ENCODE measurements at regions not wholly inside any gene's neighbourhood (a gene's known extent, or its start where the extent isn't known, plus 50 kb on each side); places are given as distances from the start of the nearest gene placed in this dataset.

DNA sequence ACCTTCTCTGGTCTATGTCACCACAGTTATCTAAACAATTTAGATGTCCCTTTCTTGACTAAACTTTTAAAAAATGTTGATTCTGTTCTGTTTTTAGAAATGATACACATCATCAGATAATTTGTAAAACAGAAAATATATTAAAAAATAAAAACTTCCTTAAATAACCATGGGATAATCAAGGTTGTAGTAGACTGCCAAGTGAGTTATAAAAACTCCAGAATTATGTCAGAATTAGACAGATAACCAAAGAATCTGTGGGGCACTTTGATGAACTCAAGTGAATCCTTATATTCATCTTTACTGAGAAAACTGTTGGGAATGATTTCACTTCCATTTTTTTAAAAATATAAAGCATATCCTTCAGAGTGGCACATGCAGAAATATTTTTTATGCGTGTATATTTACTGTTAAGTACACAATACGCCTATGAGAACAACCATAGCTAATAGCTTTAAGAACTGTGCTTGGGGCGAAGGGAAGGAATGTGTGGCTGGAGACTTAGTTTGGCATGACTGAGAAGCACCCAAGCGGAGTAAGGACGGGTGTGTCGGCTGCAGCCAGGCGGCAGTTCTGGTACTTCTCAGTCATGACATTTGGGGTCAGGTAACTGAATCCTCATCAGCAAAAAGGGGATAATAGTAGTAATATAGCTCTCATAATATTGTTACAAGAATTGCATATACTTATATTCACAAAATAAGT lies 604.7 kb upstream of the CITED2 start:
- intact Hi-C loops (cut with DNase I, micrococcal nuclease) = no loop called here
- H3K4me1 Mint-ChIP-seq = peaks cover 6% of the 10 kb centered on the region
- H3K27me3 Mint-ChIP-seq = peaks cover 6% of the 10 kb centered on the region
- H3K4me3 Mint-ChIP-seq = no peak overlapping the region
- no peak for ATAC-seq
- no peak for DNase-seq
- ChIA-PET CTCF (no interaction called here), POLR2A (no interaction called here)
- no peaks in the 10 kb centered on the region for H3K9me3 Mint-ChIP-seq (ENCODE audit: low read depth)
- H3K36me3 Mint-ChIP-seq (ENCODE audit: low read depth) = no peaks in the 10 kb centered on the region
- no peak overlapping the region for H3K27ac Mint-ChIP-seq

GRCh38 chr6:139977887-139978332 lies 603.5 kb upstream of the CITED2 start:
- H3K27ac Mint-ChIP-seq = no peak overlapping the region
- ChIA-PET POLR2A (no interaction called here), CTCF (interaction anchor here (0.6 kb wide), 1 partner anchor 96 kb away, joined by 4 read pairs; no protein-coding TSS in a partner anchor)
- H3K4me1 Mint-ChIP-seq = peaks cover 6% of the 10 kb centered on the region
- intact Hi-C loops (cut with DNase I, micrococcal nuclease) = no loop called here
- no peak for ATAC-seq
- no peaks in the 10 kb centered on the region for H3K9me3 Mint-ChIP-seq (ENCODE audit: low read depth)
- no peak overlapping the region for H3K4me3 Mint-ChIP-seq
- no peak for DNase-seq
- peaks cover 4% of the 10 kb centered on the region for H3K27me3 Mint-ChIP-seq
- H3K36me3 Mint-ChIP-seq (ENCODE audit: low read depth) = no peaks in the 10 kb centered on the region

DNA sequence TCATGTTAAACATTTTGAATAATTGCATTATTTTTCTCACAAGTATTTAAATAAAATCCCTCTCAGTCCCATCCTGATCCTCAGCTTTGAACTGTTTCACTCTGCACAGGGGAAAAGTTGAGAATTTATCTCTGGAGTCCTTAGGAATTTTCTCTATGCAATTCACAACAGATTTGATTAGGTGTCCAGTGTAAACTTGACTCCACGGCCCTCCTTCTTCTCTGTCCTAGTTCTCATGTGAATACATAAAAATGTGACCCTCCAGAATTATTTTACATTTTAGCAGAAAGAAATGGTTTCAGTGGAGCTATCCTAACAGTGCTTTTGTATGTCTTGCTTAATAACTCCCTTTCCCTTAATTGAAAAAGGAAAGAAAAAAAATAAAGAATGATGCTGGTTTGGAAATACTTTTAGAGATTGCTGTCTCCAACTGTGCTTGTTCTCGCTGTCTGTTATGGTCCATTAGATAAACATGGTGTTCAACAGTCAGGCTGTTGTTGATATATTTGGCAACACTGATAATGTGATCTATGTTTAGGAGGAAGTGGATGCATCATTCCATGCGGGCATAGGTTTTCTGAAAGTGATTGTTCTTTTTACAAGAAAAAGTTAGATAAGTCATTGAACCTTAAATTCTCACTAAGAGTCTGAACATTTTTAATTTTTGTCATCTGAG lies 599.4 kb upstream of the CITED2 start:
- ChIA-PET CTCF (no interaction called here), POLR2A (interaction anchor here (0.7 kb wide), 1 partner anchor 519 kb away, joined by 3 read pairs; no protein-coding TSS in a partner anchor)
- intact Hi-C loops (cut with DNase I, micrococcal nuclease) = no loop called here
- Mint-ChIP-seq H3K4me3 (no peak overlapping the region), H3K27ac (no peak overlapping the region), H3K9me3 (ENCODE audit: low read depth) (no peaks in the 10 kb centered on the region), H3K36me3 (ENCODE audit: low read depth) (no peaks in the 10 kb centered on the region), H3K27me3 (peaks cover 6% of the 10 kb centered on the region), H3K4me1 (no peaks in the 10 kb centered on the region)
- ATAC-seq (no peak), DNase-seq (no peak)

DNA sequence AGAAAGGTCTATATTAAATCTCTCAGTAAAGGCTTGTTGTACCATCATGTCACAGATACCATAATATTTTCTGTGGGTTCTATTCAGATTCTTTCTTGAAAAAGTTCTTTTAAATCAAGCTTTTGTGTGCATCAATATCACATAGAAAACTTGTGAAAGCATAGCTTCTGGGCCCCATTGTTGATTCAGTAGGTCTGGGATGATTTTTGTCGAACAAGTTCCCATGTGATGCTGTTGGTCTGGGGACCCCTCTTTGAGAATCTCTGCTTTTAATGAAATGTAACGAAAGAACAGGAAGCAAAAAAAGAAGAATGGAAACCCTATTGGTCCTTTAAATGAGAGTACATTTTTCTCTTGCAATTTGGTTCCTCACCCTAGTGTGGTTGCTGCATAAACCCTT lies 597.7 kb upstream of the CITED2 start:
- Mint-ChIP-seq H3K4me1 (no peaks in the 10 kb centered on the region), H3K4me3 (no peak overlapping the region), H3K27ac (no peak overlapping the region), H3K27me3 (peaks cover 4% of the 10 kb centered on the region), H3K9me3 (ENCODE audit: low read depth) (no peaks in the 10 kb centered on the region), H3K36me3 (ENCODE audit: low read depth) (no peaks in the 10 kb centered on the region)
- POLR2A ChIA-PET = interaction anchor here (0.7 kb wide), 1 partner anchor 9 kb away, joined by 6 read pairs; no protein-coding TSS in a partner anchor
- ATAC-seq (no peak), DNase-seq (no peak)
- CTCF ChIA-PET = no interaction called here
- intact Hi-C loops (cut with DNase I, micrococcal nuclease) = no loop called here

- no peaks in the 10 kb centered on the region for H3K9me3 Mint-ChIP-seq (ENCODE audit: low read depth)
- ATAC-seq (no peak), DNase-seq (no peak)
- H3K36me3 Mint-ChIP-seq (ENCODE audit: low read depth) = no peaks in the 10 kb centered on the region
- no peak overlapping the region for H3K27ac Mint-ChIP-seq
- intact Hi-C loops (cut with DNase I, micrococcal nuclease) = no loop called here
- CTCF ChIA-PET = no interaction called here
- no peaks in the 10 kb centered on the region for H3K4me1 Mint-ChIP-seq
- POLR2A ChIA-PET = no interaction called here
- H3K27me3 Mint-ChIP-seq = peaks cover 2% of the 10 kb centered on the region
- no peak overlapping the region for H3K4me3 Mint-ChIP-seq
Observed at GRCh38 chr6:139970591-139970991, 596.1 kb upstream of the CITED2 start.

GRCh38 chr6:139967497-139967896 lies 593.0 kb upstream of the CITED2 start:
- POLR2A ChIA-PET = no interaction called here
- intact Hi-C loops (cut with DNase I, micrococcal nuclease) = no loop called here
- no peaks in the 10 kb centered on the region for H3K36me3 Mint-ChIP-seq (ENCODE audit: low read depth)

DNA sequence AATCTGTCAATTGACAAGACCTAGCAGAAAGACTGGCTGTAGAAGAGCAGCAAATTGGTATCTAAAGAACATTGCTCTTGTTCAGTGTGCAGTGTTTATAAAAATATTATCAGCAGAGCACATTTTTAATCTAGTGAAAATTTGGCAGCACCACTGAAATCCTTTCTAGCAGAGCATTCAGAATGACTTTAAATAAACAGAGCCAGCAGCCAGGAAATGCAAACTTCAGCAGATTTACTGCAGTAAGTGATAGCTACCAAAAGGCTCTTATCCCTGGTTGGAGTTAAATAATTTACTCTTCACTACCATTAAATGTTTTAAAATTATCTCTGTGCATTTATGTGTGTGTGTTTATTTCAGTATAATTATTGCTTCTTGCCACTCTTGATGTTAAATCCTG lies 590.9 kb upstream of the CITED2 start:
- no peak overlapping the region for H3K4me3 Mint-ChIP-seq

More at GRCh38 chr6:139967497-139967896, 593.0 kb upstream of the CITED2 start:
- H3K27ac Mint-ChIP-seq = no peak overlapping the region
- no peaks in the 10 kb centered on the region for H3K4me1 Mint-ChIP-seq
- ATAC-seq (no peak), DNase-seq (no peak)
- H3K27me3 Mint-ChIP-seq = peaks cover 2% of the 10 kb centered on the region
- H3K4me3 Mint-ChIP-seq = no peak overlapping the region
- CTCF ChIA-PET = no interaction called here
- no peaks in the 10 kb centered on the region for H3K9me3 Mint-ChIP-seq (ENCODE audit: low read depth)

DNA sequence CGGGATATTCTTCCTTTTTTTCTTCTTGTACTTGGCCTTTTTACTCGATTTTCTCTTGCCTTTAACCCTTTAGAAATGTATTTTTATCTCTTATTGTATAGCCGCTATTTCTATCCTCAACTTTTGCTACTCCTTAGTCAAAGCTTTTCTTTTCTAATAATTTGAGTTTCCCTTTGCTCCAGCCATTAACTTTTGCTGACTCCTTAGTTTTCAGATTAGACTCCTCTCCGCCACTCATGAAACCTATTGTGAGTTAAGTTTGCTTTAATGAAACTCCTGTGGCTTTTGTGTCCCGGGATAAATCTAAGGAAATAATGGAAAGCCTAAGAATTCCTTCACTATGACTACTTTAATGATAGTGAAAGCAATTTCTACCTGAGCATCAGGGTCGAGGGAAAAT lies 590.3 kb upstream of the CITED2 start:
- intact Hi-C loops (cut with DNase I, micrococcal nuclease) = no loop called here
- Mint-ChIP-seq H3K27ac (no peak overlapping the region), H3K4me3 (no peak overlapping the region), H3K4me1 (no peaks in the 10 kb centered on the region), H3K36me3 (ENCODE audit: low read depth) (no peaks in the 10 kb centered on the region), H3K27me3 (no peaks in the 10 kb centered on the region), H3K9me3 (ENCODE audit: low read depth) (no peaks in the 10 kb centered on the region)
- ChIA-PET POLR2A (no interaction called here), CTCF (no interaction called here)
- DNase-seq (no peak), ATAC-seq (no peak)

More for the DNA sequence above, 590.9 kb upstream of the CITED2 start:
- Mint-ChIP-seq H3K36me3 (ENCODE audit: low read depth) (no peaks in the 10 kb centered on the region), H3K27ac (no peak overlapping the region), H3K9me3 (ENCODE audit: low read depth) (no peaks in the 10 kb centered on the region), H3K27me3 (no peaks in the 10 kb centered on the region), H3K4me1 (no peaks in the 10 kb centered on the region)
- no peak for ATAC-seq
- intact Hi-C loops (cut with DNase I, micrococcal nuclease) = no loop called here
- no peak for DNase-seq
- ChIA-PET POLR2A (no interaction called here), CTCF (no interaction called here)

- ATAC-seq = no peak
- no peak overlapping the region for H3K27ac Mint-ChIP-seq
- no peak for DNase-seq
- H3K36me3 Mint-ChIP-seq (ENCODE audit: low read depth) = no peaks in the 10 kb centered on the region
- no peaks in the 10 kb centered on the region for H3K9me3 Mint-ChIP-seq (ENCODE audit: low read depth)
- ChIA-PET POLR2A (no interaction called here), CTCF (no interaction called here)
- no peaks in the 10 kb centered on the region for H3K4me1 Mint-ChIP-seq
- H3K27me3 Mint-ChIP-seq = peaks cover under 1% of the 10 kb centered on the region
- intact Hi-C loops (cut with DNase I, micrococcal nuclease) = no loop called here
- H3K4me3 Mint-ChIP-seq = no peak overlapping the region
Observed at GRCh38 chr6:139962654-139963347, 588.4 kb upstream of the CITED2 start.

DNA sequence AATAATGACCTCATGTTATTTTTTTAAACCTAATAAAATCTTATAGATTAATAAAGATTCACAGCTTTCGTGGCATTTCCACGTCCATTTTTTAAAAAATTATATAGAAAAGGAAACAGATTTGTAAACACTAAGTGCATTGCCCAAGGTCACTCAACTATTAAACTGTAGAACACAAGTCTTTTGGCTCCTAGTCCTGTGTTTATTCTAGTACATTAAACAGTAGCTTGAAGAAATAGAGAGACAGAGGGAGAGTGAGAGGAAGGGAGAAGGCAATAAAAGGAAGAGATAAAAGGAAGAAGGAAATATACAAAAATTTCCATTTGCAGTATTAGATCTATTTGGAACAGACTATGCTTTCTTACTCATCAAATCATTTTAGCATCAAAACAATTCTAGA lies 586.7 kb upstream of the CITED2 start:
- POLR2A ChIA-PET = no interaction called here
- no peak overlapping the region for H3K27ac Mint-ChIP-seq
- H3K27me3 Mint-ChIP-seq = peaks cover 2% of the 10 kb centered on the region

GRCh38 chr6:139960671-139961070 lies 586.2 kb upstream of the CITED2 start:
- CTCF ChIA-PET = no interaction called here
- POLR2A ChIA-PET = no interaction called here
- Mint-ChIP-seq H3K27ac (no peak overlapping the region), H3K4me3 (no peak overlapping the region), H3K9me3 (ENCODE audit: low read depth) (no peaks in the 10 kb centered on the region), H3K27me3 (peaks cover 2% of the 10 kb centered on the region), H3K36me3 (ENCODE audit: low read depth) (no peaks in the 10 kb centered on the region), H3K4me1 (no peaks in the 10 kb centered on the region)
- DNase-seq = no peak
- intact Hi-C loops (cut with DNase I, micrococcal nuclease) = no loop called here
- no peak for ATAC-seq

More for the DNA sequence above, 586.7 kb upstream of the CITED2 start:
- Mint-ChIP-seq H3K4me3 (no peak overlapping the region), H3K36me3 (ENCODE audit: low read depth) (no peaks in the 10 kb centered on the region), H3K4me1 (no peaks in the 10 kb centered on the region), H3K9me3 (ENCODE audit: low read depth) (no peaks in the 10 kb centered on the region)
- intact Hi-C loops (cut with DNase I, micrococcal nuclease) = no loop called here
- DNase-seq (no peak), ATAC-seq (no peak)
- CTCF ChIA-PET = no interaction called here
